ENCODE measurements at regions not wholly inside any gene's neighbourhood (a gene's known extent, or its start where the extent isn't known, plus 50 kb on each side); places are given as distances from the start of the nearest gene placed in this dataset.

GRCh38 chr18:46392576-46392975 lies 264.4 kb downstream of the LOXHD1 start:
- Histone ChIP-seq H3K9me2 (ENCODE audit: insufficient read depth) (no peaks in the 10 kb centered on the region), H3K9me3 (ENCODE audit: insufficient read depth, low read depth) (no peaks in the 10 kb centered on the region), H3K36me3 (ENCODE audit: low read depth) (peaks cover 7% of the 10 kb centered on the region), H3K4me3 (no peak overlapping the region), H3K4me2 (no peak overlapping the region), H4K20me1 (ENCODE audit: insufficient read depth) (peaks cover 7% of the 10 kb centered on the region), H3K27me3 (ENCODE audit: insufficient read depth, low read depth) (no peaks in the 10 kb centered on the region), H3K79me2 (ENCODE audit: low read depth) (peaks cover 8% of the 10 kb centered on the region; the same call in 1 of the 2 replicates), H3K4me1 (replicated peaks; ENCODE audit: insufficient read depth) (peaks cover 14% of the 10 kb centered on the region), H3K27ac (no peak overlapping the region), H2AFZ (no peak overlapping the region), H3F3A (ENCODE audit: insufficient read depth, low read depth) (no peaks in the 10 kb centered on the region)
- intact Hi-C loops (cut with micrococcal nuclease; ENCODE audit: unreplicated experiment): no loop called here
- ChIA-PET POLR2A (ENCODE audit: unreplicated experiment) (no interaction called here), CTCF (no interaction called here)
- no peak for DNase-seq
- TF ChIP-seq, protein P1, sequence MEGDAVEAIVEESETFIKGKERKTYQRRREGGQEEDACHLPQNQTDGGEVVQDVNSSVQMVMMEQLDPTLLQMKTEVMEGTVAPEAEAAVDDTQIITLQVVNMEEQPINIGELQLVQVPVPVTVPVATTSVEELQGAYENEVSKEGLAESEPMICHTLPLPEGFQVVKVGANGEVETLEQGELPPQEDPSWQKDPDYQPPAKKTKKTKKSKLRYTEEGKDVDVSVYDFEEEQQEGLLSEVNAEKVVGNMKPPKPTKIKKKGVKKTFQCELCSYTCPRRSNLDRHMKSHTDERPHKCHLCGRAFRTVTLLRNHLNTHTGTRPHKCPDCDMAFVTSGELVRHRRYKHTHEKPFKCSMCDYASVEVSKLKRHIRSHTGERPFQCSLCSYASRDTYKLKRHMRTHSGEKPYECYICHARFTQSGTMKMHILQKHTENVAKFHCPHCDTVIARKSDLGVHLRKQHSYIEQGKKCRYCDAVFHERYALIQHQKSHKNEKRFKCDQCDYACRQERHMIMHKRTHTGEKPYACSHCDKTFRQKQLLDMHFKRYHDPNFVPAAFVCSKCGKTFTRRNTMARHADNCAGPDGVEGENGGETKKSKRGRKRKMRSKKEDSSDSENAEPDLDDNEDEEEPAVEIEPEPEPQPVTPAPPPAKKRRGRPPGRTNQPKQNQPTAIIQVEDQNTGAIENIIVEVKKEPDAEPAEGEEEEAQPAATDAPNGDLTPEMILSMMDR (conservative IDR thresholded peaks at IDR 0.05): no peak
- no peak for TF ChIP-seq EZH2 (IDR thresholded peaks at IDR 0.05; ENCODE audit: low read depth)
- BruUV-seq (replicated peaks): no TSS peak

- Histone ChIP-seq H3K4me1 (replicated peaks; ENCODE audit: insufficient read depth) (peaks cover 14% of the 10 kb centered on the region), H3K36me3 (ENCODE audit: low read depth) (peaks cover 7% of the 10 kb centered on the region), H3K79me2 (ENCODE audit: low read depth) (peaks cover 8% of the 10 kb centered on the region; the same call in 1 of the 2 replicates), H3K27ac (no peak overlapping the region), H3K4me2 (no peak overlapping the region), H3F3A (ENCODE audit: insufficient read depth, low read depth) (no peaks in the 10 kb centered on the region), H3K9me3 (ENCODE audit: insufficient read depth, low read depth) (no peaks in the 10 kb centered on the region), H2AFZ (no peak overlapping the region), H4K20me1 (ENCODE audit: insufficient read depth) (peaks cover 7% of the 10 kb centered on the region), H3K4me3 (no peak overlapping the region), H3K9me2 (ENCODE audit: insufficient read depth) (no peaks in the 10 kb centered on the region), H3K27me3 (ENCODE audit: insufficient read depth, low read depth) (no peaks in the 10 kb centered on the region)
- ChIA-PET CTCF (no interaction called here), POLR2A (ENCODE audit: unreplicated experiment) (no interaction called here)
- TF ChIP-seq, protein P1 (conservative IDR thresholded peaks at IDR 0.05): no peak
- no peak for TF ChIP-seq EZH2 (IDR thresholded peaks at IDR 0.05; ENCODE audit: low read depth)
- DNase-seq: no peak
- BruUV-seq (replicated peaks): no TSS peak
- intact Hi-C loops (cut with micrococcal nuclease; ENCODE audit: unreplicated experiment): no loop called here
Measured at GRCh38 chr18:46393230-46393629, 263.8 kb downstream of the LOXHD1 start.

DNA sequence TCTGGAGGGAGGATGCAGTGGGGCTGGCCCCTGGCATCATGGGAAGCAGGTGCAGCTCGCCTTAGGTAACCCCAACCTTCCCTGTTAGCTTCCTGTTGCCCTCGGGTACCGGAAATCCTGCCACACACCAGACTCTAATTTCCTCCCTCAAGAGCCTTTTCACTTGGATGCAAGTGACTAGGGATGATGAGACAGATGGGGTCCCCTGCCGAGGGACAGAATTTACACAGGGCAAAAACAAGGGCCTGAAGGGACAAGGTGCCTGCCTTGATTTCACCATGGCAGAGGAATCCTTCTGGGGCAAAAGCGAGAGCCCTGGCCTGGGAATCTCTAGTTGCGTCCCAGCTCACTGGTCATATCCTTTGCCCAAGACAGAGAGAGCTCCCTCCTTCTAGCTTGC lies 263.1 kb downstream of the LOXHD1 start:
- H3K4me1 ChIP-seq (replicated peaks; ENCODE audit: insufficient read depth): peaks cover 14% of the 10 kb centered on the region
- ChIA-PET POLR2A (ENCODE audit: unreplicated experiment) (no interaction called here), CTCF (no interaction called here)
- peaks cover 7% of the 10 kb centered on the region for H3K36me3 ChIP-seq (ENCODE audit: low read depth)
- no peaks in the 10 kb centered on the region for H3K27me3 ChIP-seq (ENCODE audit: insufficient read depth, low read depth)
- no TSS peak for BruUV-seq (replicated peaks)
- H4K20me1 ChIP-seq (ENCODE audit: insufficient read depth): peaks cover 9% of the 10 kb centered on the region
- H3F3A ChIP-seq (ENCODE audit: insufficient read depth, low read depth): no peaks in the 10 kb centered on the region
- H2AFZ ChIP-seq: no peak overlapping the region
- H3K4me3 ChIP-seq: no peak overlapping the region
- H3K4me2 ChIP-seq: no peak overlapping the region
- peaks cover 8% of the 10 kb centered on the region; the same call in 1 of the 2 replicates for H3K79me2 ChIP-seq (ENCODE audit: low read depth)
- H3K9me2 ChIP-seq (ENCODE audit: insufficient read depth): no peaks in the 10 kb centered on the region
- TF ChIP-seq EZH2 (IDR thresholded peaks at IDR 0.05; ENCODE audit: low read depth): no peak
- TF ChIP-seq, protein P1 (conservative IDR thresholded peaks at IDR 0.05): no peak
- H3K9me3 ChIP-seq (ENCODE audit: insufficient read depth, low read depth): no peaks in the 10 kb centered on the region
- DNase-seq: no peak
- no peak overlapping the region for H3K27ac ChIP-seq
- intact Hi-C loops (cut with micrococcal nuclease; ENCODE audit: unreplicated experiment): no loop called here
